ENCODE measurements at regions not wholly inside any gene's neighbourhood (a gene's known extent, or its start where the extent isn't known, plus 50 kb on each side); places are given as distances from the start of the nearest gene placed in this dataset.

- H3K27me3 ChIP-seq (ENCODE audit: insufficient read depth, low read length) = no peaks in the 10 kb centered on the region
- ChIA-PET RAD21 (ENCODE audit: low non-redundant PET in 1 of 2, low total read pairs in 2 of 2, uncharacterized antibody in 2 of 2, unreplicated experiment in 2 of 2) (no interaction called here), POLR2A (no interaction called here), CTCF (no interaction called here)
- no peaks in the 10 kb centered on the region for H3K9me2 ChIP-seq (ENCODE audit: insufficient read depth)
- no peaks in the 10 kb centered on the region for H3K36me3 ChIP-seq (ENCODE audit: control insufficient read depth in 1 of 2, insufficient read depth in 2 of 2, low read length in 2 of 2)
- no peak for DNase-seq (ENCODE audit: low read depth, low spot score)
- H3K4me1 ChIP-seq (ENCODE audit: control insufficient read depth in 1 of 2, insufficient read depth in 2 of 2, low read length in 2 of 2) = no peaks in the 10 kb centered on the region
- no peak overlapping the region for H3K4me3 ChIP-seq (replicated peaks in 1 of 2; ENCODE audit: low read depth in 1 of 2, low read length in 2 of 2)
- no peak for ATAC-seq
- H3K9ac ChIP-seq (ENCODE audit: low read length) = no peak overlapping the region
- no TSS peak for BruUV-seq (replicated peaks)
- H4K20me1 ChIP-seq (ENCODE audit: insufficient read depth) = no peaks in the 10 kb centered on the region
- intact Hi-C loops (cut with micrococcal nuclease) = no loop called here
- TF ChIP-seq EGR1 (IDR thresholded peaks at IDR 0.05; ENCODE audit: low read depth) = no peak
- TF ChIP-seq, protein P1, sequence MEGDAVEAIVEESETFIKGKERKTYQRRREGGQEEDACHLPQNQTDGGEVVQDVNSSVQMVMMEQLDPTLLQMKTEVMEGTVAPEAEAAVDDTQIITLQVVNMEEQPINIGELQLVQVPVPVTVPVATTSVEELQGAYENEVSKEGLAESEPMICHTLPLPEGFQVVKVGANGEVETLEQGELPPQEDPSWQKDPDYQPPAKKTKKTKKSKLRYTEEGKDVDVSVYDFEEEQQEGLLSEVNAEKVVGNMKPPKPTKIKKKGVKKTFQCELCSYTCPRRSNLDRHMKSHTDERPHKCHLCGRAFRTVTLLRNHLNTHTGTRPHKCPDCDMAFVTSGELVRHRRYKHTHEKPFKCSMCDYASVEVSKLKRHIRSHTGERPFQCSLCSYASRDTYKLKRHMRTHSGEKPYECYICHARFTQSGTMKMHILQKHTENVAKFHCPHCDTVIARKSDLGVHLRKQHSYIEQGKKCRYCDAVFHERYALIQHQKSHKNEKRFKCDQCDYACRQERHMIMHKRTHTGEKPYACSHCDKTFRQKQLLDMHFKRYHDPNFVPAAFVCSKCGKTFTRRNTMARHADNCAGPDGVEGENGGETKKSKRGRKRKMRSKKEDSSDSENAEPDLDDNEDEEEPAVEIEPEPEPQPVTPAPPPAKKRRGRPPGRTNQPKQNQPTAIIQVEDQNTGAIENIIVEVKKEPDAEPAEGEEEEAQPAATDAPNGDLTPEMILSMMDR (IDR thresholded peaks at IDR 0.05 in 2 of 3, conservative IDR thresholded peaks at IDR 0.05 in 1 of 3; ENCODE audit: borderline replicate concordance in 1 of 3, insufficient read depth in 1 of 3, low read depth in 2 of 3, low read length in 2 of 3) = no peak
- no peak for TF ChIP-seq POLR2A (IDR thresholded peaks at IDR 0.05; ENCODE audit: borderline replicate concordance, extremely low read depth, insufficient read depth, insufficient read length)
- no peak for TF ChIP-seq EZH2 (IDR thresholded peaks at IDR 0.05)
- TF ChIP-seq CEBPB (IDR thresholded peaks at IDR 0.05; ENCODE audit: low read depth) = no peak
- no peak for TF ChIP-seq TCF7L2 (IDR thresholded peaks at IDR 0.05; ENCODE audit: borderline replicate concordance, extremely low read depth, insufficient read depth, insufficient read length)
- no peak for TF ChIP-seq SIN3A (IDR thresholded peaks at IDR 0.05; ENCODE audit: low read depth)
- TF ChIP-seq SP1 (IDR thresholded peaks at IDR 0.05; ENCODE audit: low read depth) = no peak
- TF ChIP-seq ZFX (IDR thresholded peaks at IDR 0.05) = no peak
- TF ChIP-seq, protein P2, sequence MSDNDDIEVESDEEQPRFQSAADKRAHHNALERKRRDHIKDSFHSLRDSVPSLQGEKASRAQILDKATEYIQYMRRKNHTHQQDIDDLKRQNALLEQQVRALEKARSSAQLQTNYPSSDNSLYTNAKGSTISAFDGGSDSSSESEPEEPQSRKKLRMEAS (IDR thresholded peaks at IDR 0.05) = no peak
- TF ChIP-seq ZNF274 (IDR thresholded peaks at IDR 0.05; ENCODE audit: low read depth, low read length) = no peak
- TF ChIP-seq ELF1 (IDR thresholded peaks at IDR 0.05; ENCODE audit: borderline replicate concordance, low read depth) = no peak
- no peaks in the 10 kb centered on the region for H3K9me3 ChIP-seq (ENCODE audit: control insufficient read depth in 1 of 2, insufficient read depth in 1 of 2, low read depth in 1 of 2, low read length in 2 of 2)
- no peak overlapping the region for H3K27ac ChIP-seq (ENCODE audit: low read depth, low read length)
- no peak overlapping the region for H3K4me2 ChIP-seq (ENCODE audit: low read length)
- H3K79me2 ChIP-seq (ENCODE audit: insufficient read depth, low read length) = no peaks in the 10 kb centered on the region
- H2AFZ ChIP-seq (ENCODE audit: low read depth, low read length, poor library complexity, severe bottlenecking) = no peak overlapping the region
These were observed 1307.3 kb downstream of the RPA4 start for GRCh38 chrX:98191003-98191402.

All from HCT116 (cell line).